ENCODE measurements at regions not wholly inside any gene's neighbourhood (a gene's known extent, or its start where the extent isn't known, plus 50 kb on each side); places are given as distances from the start of the nearest gene placed in this dataset.

- TF ChIP-seq CTCF (IDR thresholded peaks at IDR 0.05; ENCODE audit: insufficient read depth, low read length, poor library complexity, severe bottlenecking) (no peak), EZH2phosphoT487 (conservative IDR thresholded peaks at IDR 0.05; ENCODE audit: low read length) (no peak)
Measured at GRCh38 chr1:2962946-2963345, 58.3 kb upstream of the ACTRT2 start.

Measured in SU-DHL-6 (cell line).